H1 (cell line): ENCODE measurements at regions not wholly inside any gene's neighbourhood (a gene's known extent, or its start where the extent isn't known, plus 50 kb on each side); places are given as distances from the start of the nearest gene placed in this dataset.

Experiments used
- CTCF ChIA-PET: fragments of 300-600 bp; sonication (Branson Sonifier 250); formaldehyde crosslinking; loops from one replicate; lab custom pipeline; 2021; ENCODE audit not compliant: partially characterized antibody; lab: Charles Lee
- POLR2A ChIA-PET: fragments of 300-600 bp; sonication (Branson Sonifier 250); formaldehyde crosslinking; loops from one replicate; lab custom pipeline; 2021; ENCODE audit warnings: inconsistent platforms; ENCODE audit not compliant: partially characterized antibody; lab: Charles Lee
- DNase-seq, 2 experiments: peaks; one replicate each; pipeline versions ENCODE4 v3.0.0 to v3.0.0-alpha.2; 2010 to 2022; ENCODE audit warnings: low spot score in 2 of 2, low read depth in 1 of 2, mixed read lengths in 1 of 2
- FAIRE-seq: peaks from 2 replicates; lab custom pipeline; 2011; peaks lifted over from hg19 to GRCh38; lab: Jason Lieb, UNC
- H2AFZ ChIP-seq: 2 replicates; pipeline ENCODE4 v1.8.1; 2012; ENCODE audit warnings: low read length, inconsistent platforms
- H2AK5ac ChIP-seq: 2 replicates; pipeline ENCODE4 v1.6.1; 2013; ENCODE audit warnings: low read depth, low read length
- H2BK120ac ChIP-seq: replicated peaks from 2 replicates; pipeline ENCODE3; 2013; ENCODE audit warnings: low read depth, low read length, inconsistent platforms
- H2BK12ac ChIP-seq: 2 replicates; pipeline ENCODE4 v1.6.1; 2013; ENCODE audit warnings: low read depth, low read length
- H2BK15ac ChIP-seq: 2 replicates; pipeline ENCODE4 v1.6.1; 2013; ENCODE audit warnings: low read length
- H2BK20ac ChIP-seq: 2 replicates; pipeline ENCODE4 v1.6.1; 2013; ENCODE audit warnings: low read length
- H2BK5ac ChIP-seq: 2 replicates; pipeline ENCODE4 v1.6.1; 2013; ENCODE audit warnings: low read depth, low read length
- H3K14ac ChIP-seq: 2 replicates; pipeline ENCODE4 v1.6.1; 2013; ENCODE audit warnings: inconsistent platforms; ENCODE audit not compliant: insufficient read length
- H3K18ac ChIP-seq: 2 replicates; pipeline ENCODE4 v1.6.1; 2013; ENCODE audit warnings: low read length; ENCODE audit errors: extremely low read depth
- H3K23ac ChIP-seq: 2 replicates; pipeline ENCODE4 v1.6.1; 2013; ENCODE audit warnings: inconsistent platforms; ENCODE audit not compliant: insufficient read length
- H3K23me2 ChIP-seq: 2 replicates; pipeline ENCODE4 v1.6.1; 2013; ENCODE audit warnings: low read depth, low read length
- H3K27ac ChIP-seq: 2 replicates; pipeline ENCODE4 v1.6.1; 2011; ENCODE audit warnings: low read depth, low read length, inconsistent platforms
- H3K27me3 ChIP-seq, 4 experiments: replicated peaks in 1 of 4; 1 replicate in 1 of 4; 2 replicates in 3 of 4; pipeline versions ENCODE4 v1.6.1 to v1.8.1; 2011 to 2013; ENCODE audit warnings: low read length in 3 of 4, mild to moderate bottlenecking in 3 of 4, inconsistent platforms in 2 of 4, mixed read lengths in 2 of 4, moderate library complexity in 1 of 4; ENCODE audit not compliant: control insufficient read depth in 3 of 4, insufficient read depth in 3 of 4; ENCODE audit errors: extremely low read depth in 1 of 4
- H3K36me3 ChIP-seq, 4 experiments: 2 replicates each; pipeline versions ENCODE4 v1.6.1 to v1.8.1; 2011 to 2013; ENCODE audit warnings: mild to moderate bottlenecking in 4 of 4, low read length in 3 of 4, moderate library complexity in 2 of 4, control low read depth in 1 of 4, inconsistent platforms in 1 of 4; ENCODE audit not compliant: insufficient read depth in 4 of 4, control insufficient read depth in 2 of 4
- H3K4ac ChIP-seq: replicated peaks from 2 replicates; pipeline ENCODE3; 2013; ENCODE audit warnings: low read length, low read depth, mixed read lengths, inconsistent platforms; ENCODE audit not compliant: insufficient read length
- H3K4me1 ChIP-seq, 4 experiments: replicated peaks in 1 of 4; 1 replicate in 1 of 4; 2 replicates in 3 of 4; pipeline versions ENCODE4 v1.6.1 to v1.8.1; 2011 to 2013; ENCODE audit warnings: low read length in 3 of 4, inconsistent platforms in 2 of 4, mixed read lengths in 1 of 4; ENCODE audit not compliant: insufficient read depth in 4 of 4, control insufficient read depth in 3 of 4
- H3K4me2 ChIP-seq, 2 experiments: 2 replicates each; pipeline versions ENCODE4 v1.6.1 to v1.8.1; 2011 to 2013; ENCODE audit warnings: low read depth in 2 of 2, low read length in 2 of 2, control low read depth in 1 of 2, inconsistent platforms in 1 of 2, mild to moderate bottlenecking in 1 of 2; ENCODE audit not compliant: insufficient read depth in 1 of 2
- H3K4me3 ChIP-seq, 4 experiments: fragments of 200-600, 300-600 bp in 1 of 4; sonication (generic), shearing (Covaris generic), sonication (Bioruptor Twin) in 1 of 4; 2 replicates each; pipeline versions ENCODE4 v1.5.1 to v1.8.1; 2011 to 2016; ENCODE audit warnings: low read length in 4 of 4, low read depth in 3 of 4, control low read depth in 2 of 4, inconsistent platforms in 2 of 4, mild to moderate bottlenecking in 2 of 4, mixed read lengths in 1 of 4, moderate library complexity in 1 of 4; ENCODE audit not compliant: insufficient read depth in 2 of 4; ENCODE audit errors: extremely low read depth in 1 of 4
- H3K56ac ChIP-seq: replicated peaks from 2 replicates; pipeline ENCODE3; 2013; ENCODE audit warnings: low read depth, mild to moderate bottlenecking, mixed read lengths, low read length, inconsistent platforms; ENCODE audit not compliant: insufficient read length
- H3K79me1 ChIP-seq: 2 replicates; pipeline ENCODE4 v1.6.1; 2013; ENCODE audit warnings: low read depth, low read length, control low read depth
- H3K79me2 ChIP-seq, 2 experiments: 2 replicates each; pipeline versions ENCODE4 v1.6.1 to v1.8.1; 2012 to 2013; ENCODE audit warnings: low read length in 2 of 2, mild to moderate bottlenecking in 2 of 2, inconsistent platforms in 1 of 2; ENCODE audit not compliant: insufficient read depth in 2 of 2, control insufficient read depth in 1 of 2
- H3K9ac ChIP-seq, 4 experiments: replicated peaks in 1 of 4; 1 replicate in 1 of 4; 2 replicates in 3 of 4; pipeline versions ENCODE4 v1.6.1 to v1.8.1; 2011 to 2013; ENCODE audit warnings: low read depth in 3 of 4, low read length in 3 of 4, control low read depth in 2 of 4, mild to moderate bottlenecking in 2 of 4, moderate library complexity in 2 of 4, inconsistent platforms in 1 of 4; ENCODE audit errors: extremely low read depth in 1 of 4
- H3K9me3 ChIP-seq, 2 experiments: 2 replicates each; pipeline versions ENCODE4 v1.6.1 to v1.8.1; 2012 to 2013; ENCODE audit warnings: mild to moderate bottlenecking in 2 of 2, moderate library complexity in 2 of 2, control low read depth in 1 of 2, inconsistent platforms in 1 of 2, low read depth in 1 of 2, low read length in 1 of 2, mixed read lengths in 1 of 2; ENCODE audit not compliant: insufficient read depth in 2 of 2
- H4K20me1 ChIP-seq, 2 experiments: replicated peaks in 1 of 2; 2 replicates each; pipeline versions ENCODE3 to v1.8.1; 2011 to 2013; ENCODE audit warnings: inconsistent platforms in 2 of 2, low read length in 2 of 2, mild to moderate bottlenecking in 1 of 2; ENCODE audit not compliant: insufficient read depth in 2 of 2, control insufficient read depth in 1 of 2
- H4K5ac ChIP-seq: 2 replicates; pipeline ENCODE4 v1.6.1; 2013; ENCODE audit warnings: low read length, low read depth, mixed read lengths, inconsistent platforms; ENCODE audit not compliant: insufficient read length
- H4K8ac ChIP-seq: 2 replicates; pipeline ENCODE4 v1.8.0; 2013; ENCODE audit warnings: mild to moderate bottlenecking, moderate library complexity, low read length, inconsistent platforms; ENCODE audit not compliant: insufficient read depth; ENCODE audit errors: extremely low read depth
- H4K91ac ChIP-seq: replicated peaks from 2 replicates; pipeline ENCODE3; 2013; ENCODE audit warnings: low read length, mixed read lengths, inconsistent platforms; ENCODE audit not compliant: insufficient read length
- ASH2L ChIP-seq: fragments of 200-600, 300-600 bp; sonication (generic); IDR thresholded peaks from one replicate; pipeline ENCODE4 v1.7.1; 2017; ENCODE audit warnings: low read length
- CEBPB ChIP-seq: IDR thresholded peaks from 2 replicates; pipeline ENCODE4 v1.6.1; 2012; ENCODE audit warnings: low read depth, low read length
- CTBP2 ChIP-seq: IDR thresholded peaks from 2 replicates; pipeline ENCODE4 v1.7.0; 2011; ENCODE audit warnings: borderline replicate concordance, mild to moderate bottlenecking, moderate library complexity, mixed read lengths, low read length; ENCODE audit not compliant: insufficient read depth, insufficient read length
- EZH2 ChIP-seq: fragments of 200-600 bp; sonication (generic); IDR thresholded peaks from 2 replicates; pipeline ENCODE4 v1.7.1; 2012; ENCODE audit warnings: low read depth, mild to moderate bottlenecking, moderate library complexity, low read length, inconsistent platforms; ENCODE audit not compliant: severe bottlenecking
- GABPA ChIP-seq: IDR thresholded peaks from 2 replicates; pipeline ENCODE4 v1.6.1; 2011; ENCODE audit warnings: mild to moderate bottlenecking, low read length, moderate library complexity, borderline replicate concordance; ENCODE audit not compliant: insufficient read depth
- PHF8 ChIP-seq: fragments of 200-600 bp; sonication (generic); conservative IDR thresholded peaks from 2 replicates; pipeline ENCODE4 v1.7.1; 2012; ENCODE audit warnings: low read depth, mild to moderate bottlenecking, inconsistent platforms, low read length, moderate library complexity
- POLR2A ChIP-seq, 2 experiments: IDR thresholded peaks; 1 replicate in 1 of 2; 2 replicates in 1 of 2; pipeline ENCODE4 v1.6.1; 2011; ENCODE audit warnings: low read depth in 2 of 2, low read length in 2 of 2, mild to moderate bottlenecking in 2 of 2; ENCODE audit errors: control extremely low read depth in 1 of 2
- POU5F1 ChIP-seq: IDR thresholded peaks from 2 replicates; pipeline ENCODE4 v1.6.1; 2011; ENCODE audit warnings: low read depth, mild to moderate bottlenecking, low read length, moderate library complexity
- RBBP5 ChIP-seq: IDR thresholded peaks from 2 replicates; pipeline ENCODE4 v1.7.1; 2012; ENCODE audit warnings: low read depth, mild to moderate bottlenecking, inconsistent platforms, low read length, moderate library complexity, borderline replicate concordance
- SP1 ChIP-seq: IDR thresholded peaks from 2 replicates; pipeline ENCODE4 v1.6.1; 2011; ENCODE audit warnings: low read depth, low read length
- TBP ChIP-seq: IDR thresholded peaks from 2 replicates; pipeline ENCODE4 v1.6.1; 2011; ENCODE audit warnings: low read depth, low read length, improper control_type of control experiment
- USF2 ChIP-seq: IDR thresholded peaks from 2 replicates; pipeline ENCODE4 v1.6.1; 2011; ENCODE audit warnings: low read length, improper control_type of control experiment
- ZNF274 ChIP-seq: IDR thresholded peaks from 2 replicates; pipeline ENCODE4 v1.7.0; 2012; ENCODE audit warnings: low read length, borderline replicate concordance; ENCODE audit errors: extremely low read depth
- WGBS, 2 experiments: shearing (Covaris generic) in 1 of 2; methylation state at CpG; one replicate each; pipeline versions ENCODE4 v1.1.6 to v1.1.7; 2013 to 2015; ENCODE audit warnings: low lambda C conversion rate in 2 of 2, mixed read lengths in 2 of 2, inconsistent platforms in 1 of 2, low coverage in 1 of 2, missing lambda C conversion rate in 1 of 2; ENCODE audit not compliant: insufficient replicate concordance in 2 of 2, insufficient coverage in 1 of 2, insufficient read length in 1 of 2; ENCODE audit errors: extremely low coverage in 1 of 2, missing lambda C conversion rate in 1 of 2; 5-methylcytosine and 5-hydroxymethylcytosine counted together
- TF ChIP-seq, protein P1 (sequence below): IDR thresholded peaks from 2 replicates; pipeline ENCODE4 v1.6.1; 2011; ENCODE audit warnings: low read depth, mild to moderate bottlenecking, low read length; ENCODE audit not compliant: insufficient read depth

GRCh38 chr12:87822923-87823322, 206.3 kb downstream of the C12orf50 start:
- Histone ChIP-seq H3K27ac (no peak overlapping the region), H4K91ac (no peak overlapping the region), H3K56ac (no peak overlapping the region), H3K4me2 (no peak overlapping the region), H4K5ac (no peak overlapping the region), H2BK15ac (no peak overlapping the region), H3K79me1 (no peaks in the 10 kb centered on the region), H3K27me3 (no peaks in the 10 kb centered on the region), H2AK5ac (no peak overlapping the region), H3K4ac (no peak overlapping the region), H2AFZ (no peak overlapping the region), H2BK120ac (no peak overlapping the region), H3K36me3 (no peaks in the 10 kb centered on the region), H2BK12ac (no peak overlapping the region), H3K4me3 (no peak overlapping the region), H4K20me1 (no peaks in the 10 kb centered on the region), H3K9ac (no peak overlapping the region), H3K18ac (no peak overlapping the region), H4K8ac (no peak overlapping the region), H3K23me2 (no peaks in the 10 kb centered on the region), H3K23ac (no peak overlapping the region), H2BK5ac (no peak overlapping the region), H2BK20ac (no peak overlapping the region), H3K4me1 (no peaks in the 10 kb centered on the region), H3K14ac (no peak overlapping the region), H3K9me3 (no peaks in the 10 kb centered on the region), H3K79me2 (no peaks in the 10 kb centered on the region)
- DNase-seq (no peak), FAIRE-seq (no peak)
- POLR2A ChIA-PET = no interaction called here
- WGBS, 2 experiments = 77% methylated on average over 1 of the region's 1 CpG; no CpG with 5 or more reads in 1 of the 2 experiments
- CTCF ChIA-PET = no interaction called here
- no peak for TF ChIP-seq USF2
- TF ChIP-seq, protein P1, sequence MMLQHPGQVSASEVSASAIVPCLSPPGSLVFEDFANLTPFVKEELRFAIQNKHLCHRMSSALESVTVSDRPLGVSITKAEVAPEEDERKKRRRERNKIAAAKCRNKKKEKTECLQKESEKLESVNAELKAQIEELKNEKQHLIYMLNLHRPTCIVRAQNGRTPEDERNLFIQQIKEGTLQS = no peak
- TF ChIP-seq GABPA = no peak
- no peak for TF ChIP-seq TBP
- no peak for TF ChIP-seq ZNF274
- TF ChIP-seq CTBP2 = no peak
- no peak for TF ChIP-seq SP1
- TF ChIP-seq POU5F1 = no peak
- no peak for TF ChIP-seq POLR2A (IDR thresholded peaks at IDR 0.05; ENCODE audit: control extremely low read depth in 1 of 2, low read depth in 2 of 2, low read length in 2 of 2)
- TF ChIP-seq ASH2L = no peak
- no peak for TF ChIP-seq RBBP5
- no peak for TF ChIP-seq EZH2
- no peak for TF ChIP-seq CEBPB
- no peak for TF ChIP-seq PHF8
